Neuronal stem cell (in vitro differentiated cells): ENCODE measurements at regions not wholly inside any gene's neighbourhood (a gene's known extent, or its start where the extent isn't known, plus 50 kb on each side); places are given as distances from the start of the nearest gene placed in this dataset.

Source experiments
- DNase-seq: peaks from one replicate; pipeline ENCODE4 v3.0.0-alpha.2; 2013; ENCODE audit warnings: low spot score
- H2AFZ ChIP-seq: one replicate; pipeline ENCODE4 v1.6.1; 2013; ENCODE audit warnings: mild to moderate bottlenecking, low read length, inconsistent platforms
- H2AK5ac ChIP-seq: 2 replicates; pipeline ENCODE4 v1.6.1; 2013; ENCODE audit warnings: low read depth, mild to moderate bottlenecking, inconsistent platforms, low read length, moderate library complexity, mixed read lengths
- H2BK120ac ChIP-seq: 2 replicates; pipeline ENCODE4 v1.6.1; 2013; ENCODE audit warnings: low read depth, mild to moderate bottlenecking, inconsistent platforms, low read length, moderate library complexity, mixed read lengths
- H2BK12ac ChIP-seq: one replicate; pipeline ENCODE4 v1.6.1; 2013; ENCODE audit warnings: low read length, inconsistent platforms
- H2BK15ac ChIP-seq: 2 replicates; pipeline ENCODE4 v1.6.1; 2013; ENCODE audit warnings: mild to moderate bottlenecking, low read length, inconsistent platforms, mixed read lengths
- H2BK5ac ChIP-seq: one replicate; pipeline ENCODE4 v1.6.1; 2013; ENCODE audit warnings: inconsistent platforms, mild to moderate bottlenecking, low read length, moderate library complexity
- H3K14ac ChIP-seq: one replicate; pipeline ENCODE4 v1.6.1; 2013; ENCODE audit warnings: low read length, inconsistent platforms
- H3K18ac ChIP-seq: 2 replicates; pipeline ENCODE4 v1.6.1; 2013; ENCODE audit warnings: low read length, inconsistent platforms
- H3K23ac ChIP-seq: 2 replicates; pipeline ENCODE4 v1.6.1; 2013; ENCODE audit warnings: low read depth, mild to moderate bottlenecking, mixed read lengths, low read length, inconsistent platforms; ENCODE audit not compliant: poor library complexity
- H3K27ac ChIP-seq: replicated peaks from 3 replicates; pipeline ENCODE4 v1.5.1; 2013; ENCODE audit warnings: low read length, inconsistent platforms
- H3K27me3 ChIP-seq, 3 experiments: 2 replicates each; pipeline ENCODE4 v1.6.1; 2013; ENCODE audit warnings: low read length in 3 of 3, mild to moderate bottlenecking in 2 of 3, inconsistent platforms in 1 of 3, low read depth in 1 of 3, mixed read lengths in 1 of 3, moderate library complexity in 1 of 3; ENCODE audit not compliant: control insufficient read depth in 3 of 3, insufficient read depth in 3 of 3
- H3K36me3 ChIP-seq, 2 donors: replicated peaks in 1 of 2; 2 replicates each; pipeline ENCODE4 v1.6.1; 2013; ENCODE audit warnings: low read length in 2 of 2; ENCODE audit not compliant: control insufficient read depth in 2 of 2, insufficient read depth in 2 of 2
- H3K4ac ChIP-seq: 2 replicates; pipeline ENCODE4 v1.6.1; 2013; ENCODE audit warnings: inconsistent platforms, mild to moderate bottlenecking, low read length, moderate library complexity
- H3K4me1 ChIP-seq, 2 donors: 1 replicate in 1 of 2; 2 replicates in 1 of 2; pipeline ENCODE4 v1.6.1; 2013; ENCODE audit warnings: low read length in 2 of 2, low read depth in 1 of 2; ENCODE audit not compliant: control insufficient read depth in 2 of 2, insufficient read depth in 1 of 2
- H3K4me2 ChIP-seq: one replicate; pipeline ENCODE4 v1.6.1; 2013; ENCODE audit warnings: mild to moderate bottlenecking, low read length, inconsistent platforms; ENCODE audit not compliant: insufficient read depth, poor library complexity, severe bottlenecking
- H3K4me3 ChIP-seq, 2 donors: 2 replicates each; pipeline ENCODE4 v1.5.1; 2013; ENCODE audit warnings: low read length in 2 of 2, mild to moderate bottlenecking in 2 of 2, inconsistent platforms in 1 of 2, moderate library complexity in 1 of 2
- H3K79me1 ChIP-seq: one replicate; pipeline ENCODE4 v1.6.1; 2013; ENCODE audit warnings: low read depth, mild to moderate bottlenecking, inconsistent platforms, low read length, moderate library complexity
- H3K9ac ChIP-seq: one replicate; pipeline ENCODE4 v1.6.1; 2013; ENCODE audit warnings: mild to moderate bottlenecking, low read depth, low read length, inconsistent platforms; ENCODE audit not compliant: poor library complexity
- H3K9me3 ChIP-seq, 2 donors: replicated peaks in 1 of 2; 2 replicates each; pipeline versions ENCODE3 to v1.6.1; 2013; ENCODE audit warnings: low read length in 2 of 2, mild to moderate bottlenecking in 2 of 2, inconsistent platforms in 1 of 2, low read depth in 1 of 2, mixed read lengths in 1 of 2, moderate library complexity in 1 of 2; ENCODE audit not compliant: control insufficient read depth in 2 of 2, insufficient read depth in 1 of 2
- H4K8ac ChIP-seq: one replicate; pipeline ENCODE4 v1.6.1; 2013; ENCODE audit warnings: low read depth, mild to moderate bottlenecking, inconsistent platforms, low read length, moderate library complexity
- H4K91ac ChIP-seq: one replicate; pipeline ENCODE4 v1.6.1; 2013; ENCODE audit warnings: low read length, low read depth, mild to moderate bottlenecking, inconsistent platforms; ENCODE audit not compliant: poor library complexity
- WGBS, 2 donors: extraction: QIAGEN DNeasy Blood & Tissue Kit; methylation state at CpG; one replicate each; pipeline ENCODE4 v1.1.7; 2013; ENCODE audit warnings: missing lambda C conversion rate in 2 of 2, mixed read lengths in 1 of 2; ENCODE audit not compliant: insufficient read length in 2 of 2, insufficient replicate concordance in 1 of 2; ENCODE audit errors: extremely low coverage in 2 of 2; 5-methylcytosine and 5-hydroxymethylcytosine counted together

DNA sequence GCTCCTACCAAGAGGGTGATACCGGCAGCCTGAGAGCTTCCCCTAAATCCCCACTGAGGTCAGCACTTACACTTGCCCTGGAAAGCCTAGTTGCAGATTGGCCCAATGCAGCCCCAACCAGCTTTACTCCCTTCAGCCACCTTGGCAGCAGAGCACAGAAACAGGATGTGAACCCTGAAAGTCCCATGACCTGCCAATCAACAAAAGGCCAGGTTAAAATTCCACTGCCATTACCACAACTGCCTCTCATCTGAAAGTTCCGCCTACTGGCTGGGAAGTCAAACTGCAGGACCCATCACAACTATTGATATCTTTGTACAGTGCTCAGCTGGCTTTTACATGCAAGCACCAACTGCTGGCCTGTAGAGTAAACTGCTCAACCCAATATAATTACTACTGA is 156.2 kb downstream of the ZMAT3 start:
- no peaks in the 10 kb centered on the region for H3K79me1 ChIP-seq

DNA sequence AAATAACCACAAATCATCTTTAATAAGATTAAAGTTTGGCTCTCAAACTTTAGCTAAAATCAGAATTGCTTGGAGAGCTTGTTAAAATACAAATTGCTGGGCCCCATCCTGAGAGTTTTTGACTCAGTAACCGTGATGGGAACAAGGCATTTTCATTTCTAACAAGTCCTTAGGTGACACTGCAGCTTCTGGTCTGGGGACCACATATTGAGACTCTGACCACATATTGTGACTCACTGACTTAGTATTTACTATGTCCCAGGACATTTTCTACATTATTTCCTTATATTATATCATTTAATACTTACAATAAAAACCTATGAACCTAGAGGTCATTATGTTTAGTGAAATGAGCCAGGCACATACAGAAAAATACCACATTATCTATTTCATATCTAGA is 164.5 kb downstream of the ZMAT3 start:
- Histone ChIP-seq H3K9ac (no peak overlapping the region), H2BK12ac (no peak overlapping the region), H4K91ac (no peak overlapping the region), H3K27me3 (no peaks in the 10 kb centered on the region), H2BK120ac (no peak overlapping the region), H3K9me3 (no peaks in the 10 kb centered on the region), H2BK15ac (no peak overlapping the region), H3K36me3 (no peaks in the 10 kb centered on the region), H2AFZ (no peak overlapping the region), H2BK5ac (no peak overlapping the region), H3K18ac (no peak overlapping the region), H3K4me1 (no peaks in the 10 kb centered on the region), H3K27ac (no peak overlapping the region), H3K4me3 (no peak overlapping the region), H3K4me2 (no peak overlapping the region), H3K79me1 (no peaks in the 10 kb centered on the region), H3K14ac (no peak overlapping the region), H3K23ac (no peak overlapping the region), H4K8ac (no peak overlapping the region), H2AK5ac (no peak overlapping the region), H3K4ac (no peak overlapping the region)
- no CpG with 5 or more reads among the region's 1 CpG for WGBS, 2 donors
- no peak for DNase-seq

More for the DNA sequence above, 156.2 kb downstream of the ZMAT3 start:
- no peaks in the 10 kb centered on the region for H3K36me3 ChIP-seq
- H3K23ac ChIP-seq, result no peak overlapping the region
- no peaks in the 10 kb centered on the region for H3K27me3 ChIP-seq
- no peak overlapping the region for H2AFZ ChIP-seq
- H4K8ac ChIP-seq, result no peak overlapping the region
- H3K4me3 ChIP-seq, result no peak overlapping the region
- no peak overlapping the region for H3K14ac ChIP-seq
- H3K27ac ChIP-seq, result no peak overlapping the region
- WGBS, 2 donors, result no CpG with 5 or more reads among the region's 2 CpGs
- no peak overlapping the region for H2AK5ac ChIP-seq
- no peak overlapping the region for H2BK12ac ChIP-seq
- no peak overlapping the region for H2BK15ac ChIP-seq
- H3K9ac ChIP-seq, result no peak overlapping the region
- no peak overlapping the region for H4K91ac ChIP-seq
- no peak overlapping the region for H2BK120ac ChIP-seq
- H3K18ac ChIP-seq, result no peak overlapping the region
- H3K9me3 ChIP-seq, result peaks cover 0 to 8% of the 10 kb centered on the region in 2 donors
- no peak overlapping the region for H3K4ac ChIP-seq
- no peaks in the 10 kb centered on the region for H3K4me1 ChIP-seq
- DNase-seq, result no peak
- H2BK5ac ChIP-seq, result no peak overlapping the region
- H3K4me2 ChIP-seq, result no peak overlapping the region

DNA sequence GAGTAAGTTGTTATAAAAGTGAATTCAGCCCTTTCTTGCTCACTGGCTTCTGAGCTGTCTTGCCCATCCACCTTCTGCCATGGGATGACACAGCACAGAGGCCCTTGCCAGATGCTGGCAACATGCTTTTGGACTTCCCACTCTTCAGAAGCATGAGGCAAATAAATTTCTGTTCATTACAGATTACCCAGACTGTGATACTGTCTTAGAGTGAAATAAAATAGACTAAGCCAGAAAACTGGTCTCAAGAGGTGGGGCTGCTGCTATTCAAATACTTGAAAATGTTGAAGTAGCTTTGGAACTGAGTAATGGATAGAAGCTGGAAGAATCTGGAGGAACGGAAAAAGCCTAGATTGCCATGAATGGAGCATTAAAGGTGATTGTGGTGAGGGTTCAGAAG is 170.4 kb downstream of the ZMAT3 start:
- DNase-seq, result no peak
- Histone ChIP-seq H3K18ac (no peak overlapping the region), H3K9ac (no peak overlapping the region), H3K23ac (no peak overlapping the region), H2BK12ac (no peak overlapping the region), H2AK5ac (no peak overlapping the region), H3K27me3 (no peaks in the 10 kb centered on the region), H3K4me3 (no peak overlapping the region), H2BK5ac (no peak overlapping the region), H3K27ac (no peak overlapping the region), H3K36me3 (no peaks in the 10 kb centered on the region), H2BK120ac (no peak overlapping the region), H3K4ac (no peak overlapping the region), H3K4me2 (no peak overlapping the region), H3K79me1 (no peaks in the 10 kb centered on the region), H3K4me1 (no peaks in the 10 kb centered on the region), H4K91ac (no peak overlapping the region), H2AFZ (no peak overlapping the region), H3K9me3 (no peaks in the 10 kb centered on the region), H4K8ac (no peak overlapping the region), H3K14ac (no peak overlapping the region), H2BK15ac (no peak overlapping the region)
- no CpG with 5 or more reads among the region's 1 CpG for WGBS, 2 donors

DNA sequence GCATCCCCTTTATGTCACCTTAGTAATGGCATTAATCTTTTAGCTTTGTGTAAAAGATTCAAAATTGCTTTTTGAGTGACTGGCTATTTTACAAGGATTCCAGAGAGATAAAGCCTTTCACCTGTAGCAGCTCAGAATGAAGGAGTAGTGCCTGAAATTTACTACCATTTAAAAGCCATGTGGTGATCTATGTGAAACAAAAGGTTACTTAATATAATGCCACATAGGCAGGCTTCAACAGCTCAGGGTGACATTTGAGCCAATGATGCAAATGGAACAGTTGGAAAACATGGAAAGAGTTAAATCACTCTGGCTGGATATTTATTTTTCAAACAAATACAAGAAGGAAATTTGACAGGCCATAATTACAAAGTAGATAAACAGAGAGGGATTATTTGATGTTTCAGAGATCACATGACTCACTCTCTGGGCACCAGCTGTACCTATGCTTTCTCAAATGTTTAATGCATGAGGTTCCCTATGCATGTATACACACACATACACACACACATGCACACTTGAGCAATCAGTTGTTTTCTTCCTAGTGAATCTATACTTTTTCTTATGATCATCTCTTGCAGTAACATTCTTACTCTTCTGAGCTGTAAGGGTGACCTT is 171.5 kb downstream of the ZMAT3 start:
- Histone ChIP-seq H3K18ac (no peak overlapping the region), H2AK5ac (no peak overlapping the region), H3K27ac (no peak overlapping the region), H2AFZ (no peak overlapping the region), H3K14ac (no peak overlapping the region), H3K9ac (no peak overlapping the region), H3K4me1 (no peaks in the 10 kb centered on the region), H2BK15ac (no peak overlapping the region), H3K27me3 (no peaks in the 10 kb centered on the region), H2BK5ac (no peak overlapping the region), H3K23ac (no peak overlapping the region), H3K9me3 (no peaks in the 10 kb centered on the region), H3K36me3 (no peaks in the 10 kb centered on the region), H2BK120ac (no peak overlapping the region), H4K8ac (no peak overlapping the region), H3K79me1 (no peaks in the 10 kb centered on the region), H3K4me2 (no peak overlapping the region), H3K4me3 (no peak overlapping the region), H2BK12ac (no peak overlapping the region), H4K91ac (no peak overlapping the region), H3K4ac (no peak overlapping the region)
- no peak for DNase-seq
